Panc1 (cell line): ENCODE measurements at regions not wholly inside any gene's neighbourhood (a gene's known extent, or its start where the extent isn't known, plus 50 kb on each side); places are given as distances from the start of the nearest gene placed in this dataset.

Experiments used
- ATAC-seq: fragments of 200-7000 bp; cut with Tn5 transposase; 2 replicates; pipeline ENCODE4 v1.9.1; 2020; ENCODE audit warnings: mild to moderate bottlenecking, moderate library complexity
- BruUV-seq: library from RNA; stranded (reverse); fragments of 400-500 nt; replicated peaks from 2 replicates; lab custom pipeline; 2021; lab: Mats Ljungman, UMichigan
- CTCF ChIA-PET: fragments of 300-600 bp; sonication (Branson Sonifier 250); formaldehyde crosslinking; loops from one replicate; lab custom pipeline; 2022; ENCODE audit warnings: antibody characterized with exemption; lab: Charles Lee
- POLR2A ChIA-PET: fragments of 300-600 bp; sonication (Branson Sonifier 250); formaldehyde crosslinking; loops from one replicate; lab custom pipeline; 2022; ENCODE audit warnings: antibody characterized with exemption; lab: Charles Lee
- DNase-seq: peaks from one replicate; pipeline ENCODE4 v3.0.0-alpha.2; 2010; ENCODE audit warnings: low read depth, low spot score
- H3K27ac ChIP-seq: 2 replicates; pipeline ENCODE4 v1.5.1; 2011; ENCODE audit warnings: mild to moderate bottlenecking, low read length, inconsistent platforms
- H3K27me3 ChIP-seq: fragments of 200-500 bp; sonication (Bioruptor generic); 2 replicates; pipeline ENCODE4 v1.6.0; 2014; ENCODE audit warnings: low read length, inconsistent platforms; ENCODE audit not compliant: control insufficient read depth, insufficient read depth
- H3K36me3 ChIP-seq: fragments of 200-500 bp; sonication (Bioruptor generic); 2 replicates; pipeline ENCODE4 v1.5.1; 2014; ENCODE audit warnings: inconsistent platforms, mild to moderate bottlenecking, low read length, moderate library complexity; ENCODE audit not compliant: control insufficient read depth, insufficient read depth
- H3K4me1 ChIP-seq: 2 replicates; pipeline ENCODE4 v1.5.1; 2011; ENCODE audit warnings: inconsistent platforms, mild to moderate bottlenecking, low read length, moderate library complexity; ENCODE audit not compliant: control insufficient read depth, insufficient read depth
- H3K4me3 ChIP-seq, 2 experiments: 2 replicates each; pipeline ENCODE4 v1.5.1; 2011 to 2012; ENCODE audit warnings: low read depth in 2 of 2, low read length in 2 of 2, mild to moderate bottlenecking in 2 of 2, inconsistent platforms in 1 of 2, moderate library complexity in 1 of 2
- H3K9me3 ChIP-seq: fragments of 200-500 bp; sonication (Bioruptor generic); 2 replicates; pipeline ENCODE4 v1.5.1; 2014; ENCODE audit warnings: low read depth, mild to moderate bottlenecking, inconsistent platforms, low read length, moderate library complexity; ENCODE audit not compliant: control insufficient read depth, insufficient read depth
- POLR2AphosphoS5 ChIP-seq: IDR thresholded peaks from 2 replicates; pipeline ENCODE4 v1.6.1; 2012; ENCODE audit warnings: mild to moderate bottlenecking, low read depth, low read length, moderate library complexity
- SIN3A ChIP-seq: IDR thresholded peaks from 2 replicates; pipeline ENCODE4 v1.6.1; 2012; ENCODE audit warnings: low read depth, mild to moderate bottlenecking, low read length, moderate library complexity, borderline replicate concordance; ENCODE audit not compliant: insufficient read depth
- TCF7L2 ChIP-seq: IDR thresholded peaks from 2 replicates; pipeline ENCODE4 v1.6.1; 2011; ENCODE audit warnings: mild to moderate bottlenecking, low read depth, low read length, inconsistent platforms
- in situ Hi-C: cut with HindIII; loops from 2 replicates; pipeline ENCODE4 v1.10.0; 2016; ENCODE audit warnings: low sequenced_read_pairs, low pct_unique_long_range_greater_than_20kb
- intact Hi-C: fragments of 100-400 bp; cut with micrococcal nuclease; formaldehyde crosslinking; loops from one replicate; pipeline ENCODE4 v1.10.0; 2022; ENCODE audit not compliant: unreplicated experiment
- TF ChIP-seq, protein P1 (sequence below): fragments of 450-650 bp; IDR thresholded peaks from 2 replicates; pipeline ENCODE4 v1.5.1; 2017; ENCODE audit warnings: mild to moderate bottlenecking
- TF ChIP-seq, protein P2 (sequence below), 2 experiments: IDR thresholded peaks; 2 replicates each; pipeline ENCODE4 v1.6.1; 2011 to 2012; ENCODE audit warnings: low read depth in 2 of 2, control low read depth in 1 of 2, low read length in 1 of 2, mild to moderate bottlenecking in 1 of 2, moderate library complexity in 1 of 2; ENCODE audit not compliant: insufficient read depth in 1 of 2

DNA sequence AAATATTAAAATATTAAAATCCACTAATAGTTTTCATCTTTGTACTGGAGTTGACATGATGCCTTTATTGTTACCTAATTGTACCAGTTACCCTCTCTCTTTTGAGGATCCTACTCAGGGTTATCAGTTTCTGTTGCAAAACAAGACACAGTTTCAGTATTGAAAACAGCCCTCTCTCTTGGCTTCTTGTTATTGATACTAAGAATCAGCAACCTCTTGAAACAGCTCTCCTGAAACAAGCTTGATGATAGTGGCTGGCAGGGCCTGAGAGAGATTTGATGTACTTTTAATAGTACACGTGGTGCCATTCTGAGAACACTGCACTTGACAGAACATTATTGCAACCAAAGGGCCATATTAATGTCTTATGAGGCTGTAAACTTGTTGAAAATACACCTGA is 64.9 kb upstream of the MEI4 start:
- intact Hi-C loops (no loop called here), in situ Hi-C loops (no loop called here)
- BruUV-seq = no TSS peak
- Histone ChIP-seq H3K4me3 (no peak overlapping the region), H3K27me3 (no peaks in the 10 kb centered on the region), H3K4me1 (no peaks in the 10 kb centered on the region), H3K36me3 (no peaks in the 10 kb centered on the region), H3K9me3 (no peaks in the 10 kb centered on the region), H3K27ac (no peak overlapping the region)
- ATAC-seq (no peak), DNase-seq (no peak)
- TF ChIP-seq SIN3A (no peak), TCF7L2 (no peak), POLR2AphosphoS5 (no peak)
- TF ChIP-seq, protein P1, sequence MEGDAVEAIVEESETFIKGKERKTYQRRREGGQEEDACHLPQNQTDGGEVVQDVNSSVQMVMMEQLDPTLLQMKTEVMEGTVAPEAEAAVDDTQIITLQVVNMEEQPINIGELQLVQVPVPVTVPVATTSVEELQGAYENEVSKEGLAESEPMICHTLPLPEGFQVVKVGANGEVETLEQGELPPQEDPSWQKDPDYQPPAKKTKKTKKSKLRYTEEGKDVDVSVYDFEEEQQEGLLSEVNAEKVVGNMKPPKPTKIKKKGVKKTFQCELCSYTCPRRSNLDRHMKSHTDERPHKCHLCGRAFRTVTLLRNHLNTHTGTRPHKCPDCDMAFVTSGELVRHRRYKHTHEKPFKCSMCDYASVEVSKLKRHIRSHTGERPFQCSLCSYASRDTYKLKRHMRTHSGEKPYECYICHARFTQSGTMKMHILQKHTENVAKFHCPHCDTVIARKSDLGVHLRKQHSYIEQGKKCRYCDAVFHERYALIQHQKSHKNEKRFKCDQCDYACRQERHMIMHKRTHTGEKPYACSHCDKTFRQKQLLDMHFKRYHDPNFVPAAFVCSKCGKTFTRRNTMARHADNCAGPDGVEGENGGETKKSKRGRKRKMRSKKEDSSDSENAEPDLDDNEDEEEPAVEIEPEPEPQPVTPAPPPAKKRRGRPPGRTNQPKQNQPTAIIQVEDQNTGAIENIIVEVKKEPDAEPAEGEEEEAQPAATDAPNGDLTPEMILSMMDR = no peak
- TF ChIP-seq, protein P2, sequence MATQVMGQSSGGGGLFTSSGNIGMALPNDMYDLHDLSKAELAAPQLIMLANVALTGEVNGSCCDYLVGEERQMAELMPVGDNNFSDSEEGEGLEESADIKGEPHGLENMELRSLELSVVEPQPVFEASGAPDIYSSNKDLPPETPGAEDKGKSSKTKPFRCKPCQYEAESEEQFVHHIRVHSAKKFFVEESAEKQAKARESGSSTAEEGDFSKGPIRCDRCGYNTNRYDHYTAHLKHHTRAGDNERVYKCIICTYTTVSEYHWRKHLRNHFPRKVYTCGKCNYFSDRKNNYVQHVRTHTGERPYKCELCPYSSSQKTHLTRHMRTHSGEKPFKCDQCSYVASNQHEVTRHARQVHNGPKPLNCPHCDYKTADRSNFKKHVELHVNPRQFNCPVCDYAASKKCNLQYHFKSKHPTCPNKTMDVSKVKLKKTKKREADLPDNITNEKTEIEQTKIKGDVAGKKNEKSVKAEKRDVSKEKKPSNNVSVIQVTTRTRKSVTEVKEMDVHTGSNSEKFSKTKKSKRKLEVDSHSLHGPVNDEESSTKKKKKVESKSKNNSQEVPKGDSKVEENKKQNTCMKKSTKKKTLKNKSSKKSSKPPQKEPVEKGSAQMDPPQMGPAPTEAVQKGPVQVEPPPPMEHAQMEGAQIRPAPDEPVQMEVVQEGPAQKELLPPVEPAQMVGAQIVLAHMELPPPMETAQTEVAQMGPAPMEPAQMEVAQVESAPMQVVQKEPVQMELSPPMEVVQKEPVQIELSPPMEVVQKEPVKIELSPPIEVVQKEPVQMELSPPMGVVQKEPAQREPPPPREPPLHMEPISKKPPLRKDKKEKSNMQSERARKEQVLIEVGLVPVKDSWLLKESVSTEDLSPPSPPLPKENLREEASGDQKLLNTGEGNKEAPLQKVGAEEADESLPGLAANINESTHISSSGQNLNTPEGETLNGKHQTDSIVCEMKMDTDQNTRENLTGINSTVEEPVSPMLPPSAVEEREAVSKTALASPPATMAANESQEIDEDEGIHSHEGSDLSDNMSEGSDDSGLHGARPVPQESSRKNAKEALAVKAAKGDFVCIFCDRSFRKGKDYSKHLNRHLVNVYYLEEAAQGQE (IDR thresholded peaks at IDR 0.05; ENCODE audit: insufficient read depth in 1 of 2, low read depth in 2 of 2, low read length in 1 of 2) = no peak
- CTCF ChIA-PET = interaction anchor here (0.7 kb wide), 1 partner anchor 1694 kb away, joined by 3 read pairs; no protein-coding TSS in a partner anchor
- POLR2A ChIA-PET = no interaction called here
